ENCODE measurements at regions not wholly inside any gene's neighbourhood (a gene's known extent, or its start where the extent isn't known, plus 50 kb on each side); places are given as distances from the start of the nearest gene placed in this dataset.
A peak's percentile ranks its signal among the peaks of the same experiment; 100 is the strongest.

GRCh38 chr5:40405996-40406740 lies 273.5 kb upstream of the PTGER4 start:
- peaks cover 39% of the 10 kb centered on the region for H3K4me1 Mint-ChIP-seq (ENCODE audit: insufficient read depth, unreplicated experiment)
- intact Hi-C loops (cut with micrococcal nuclease) = no loop called here
- no peak overlapping the region for H3K4me3 Mint-ChIP-seq (ENCODE audit: unreplicated experiment)
- ChIA-PET POLR2A (interaction anchor here (0.8 to 1.0 kb wide), 2 partner anchors 16 to 272 kb away, joined by 3 to 4 read pairs; no protein-coding TSS in a partner anchor), CTCF (interaction anchor here (0.5 to 1.2 kb wide), 4 partner anchors 26 to 641 kb away, joined by 3 to 8 read pairs (median 3); no protein-coding TSS in a partner anchor)
- no TSS peak for BruUV-seq (replicated peaks)
- no peaks in the 10 kb centered on the region for H3K27me3 Mint-ChIP-seq (ENCODE audit: insufficient read depth, unreplicated experiment)
- TF ChIP-seq, protein P1, sequence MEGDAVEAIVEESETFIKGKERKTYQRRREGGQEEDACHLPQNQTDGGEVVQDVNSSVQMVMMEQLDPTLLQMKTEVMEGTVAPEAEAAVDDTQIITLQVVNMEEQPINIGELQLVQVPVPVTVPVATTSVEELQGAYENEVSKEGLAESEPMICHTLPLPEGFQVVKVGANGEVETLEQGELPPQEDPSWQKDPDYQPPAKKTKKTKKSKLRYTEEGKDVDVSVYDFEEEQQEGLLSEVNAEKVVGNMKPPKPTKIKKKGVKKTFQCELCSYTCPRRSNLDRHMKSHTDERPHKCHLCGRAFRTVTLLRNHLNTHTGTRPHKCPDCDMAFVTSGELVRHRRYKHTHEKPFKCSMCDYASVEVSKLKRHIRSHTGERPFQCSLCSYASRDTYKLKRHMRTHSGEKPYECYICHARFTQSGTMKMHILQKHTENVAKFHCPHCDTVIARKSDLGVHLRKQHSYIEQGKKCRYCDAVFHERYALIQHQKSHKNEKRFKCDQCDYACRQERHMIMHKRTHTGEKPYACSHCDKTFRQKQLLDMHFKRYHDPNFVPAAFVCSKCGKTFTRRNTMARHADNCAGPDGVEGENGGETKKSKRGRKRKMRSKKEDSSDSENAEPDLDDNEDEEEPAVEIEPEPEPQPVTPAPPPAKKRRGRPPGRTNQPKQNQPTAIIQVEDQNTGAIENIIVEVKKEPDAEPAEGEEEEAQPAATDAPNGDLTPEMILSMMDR (IDR thresholded peaks at IDR 0.05; ENCODE audit: unreplicated experiment) = no peak
- H3K27ac Mint-ChIP-seq (ENCODE audit: low read depth, unreplicated experiment) = no peak overlapping the region
- no peak for DNase-seq (ENCODE audit: unreplicated experiment)
- no peaks in the 10 kb centered on the region for H3K36me3 Mint-ChIP-seq (ENCODE audit: insufficient read depth, unreplicated experiment)
- H3K9me3 Mint-ChIP-seq (ENCODE audit: unreplicated experiment) = no peaks in the 10 kb centered on the region

DNA sequence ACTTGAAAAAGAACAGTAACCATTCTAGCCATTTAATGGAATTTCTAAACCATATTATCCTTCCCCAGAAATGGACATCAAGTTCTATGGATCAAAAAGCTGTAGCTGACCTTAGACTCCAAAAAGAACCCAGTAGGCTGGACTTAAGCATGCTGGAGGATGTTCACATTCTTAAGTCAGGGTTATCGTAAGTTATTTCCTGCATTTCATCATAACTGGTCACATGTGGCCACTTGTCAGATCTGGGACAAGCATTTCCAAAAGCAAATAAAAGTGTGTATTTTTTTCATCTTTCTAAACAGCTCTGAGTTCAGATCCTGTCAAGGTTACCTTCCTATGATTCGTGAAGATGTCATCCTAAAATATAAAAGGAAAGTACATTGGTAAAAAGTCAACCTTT lies 274.5 kb upstream of the PTGER4 start:
- peaks cover 32% of the 10 kb centered on the region for H3K4me1 Mint-ChIP-seq (ENCODE audit: insufficient read depth, unreplicated experiment)
- DNase-seq (ENCODE audit: unreplicated experiment) = peak; percentile 54
- H3K4me3 Mint-ChIP-seq (ENCODE audit: unreplicated experiment) = no peak overlapping the region
- BruUV-seq (replicated peaks) = no TSS peak
- ChIA-PET POLR2A (interaction anchor here (0.8 to 1.0 kb wide), 2 partner anchors 15 to 273 kb away, joined by 3 to 4 read pairs; no protein-coding TSS in a partner anchor), CTCF (interaction anchor here (0.6 kb wide), 2 partner anchors 31 to 248 kb away, joined by 3 to 8 read pairs; no protein-coding TSS in a partner anchor)
- TF ChIP-seq, protein P1 (IDR thresholded peaks at IDR 0.05; ENCODE audit: unreplicated experiment) = no peak
- H3K27ac Mint-ChIP-seq (ENCODE audit: low read depth, unreplicated experiment) = no peak overlapping the region
- no peaks in the 10 kb centered on the region for H3K9me3 Mint-ChIP-seq (ENCODE audit: unreplicated experiment)
- H3K27me3 Mint-ChIP-seq (ENCODE audit: insufficient read depth, unreplicated experiment) = no peaks in the 10 kb centered on the region
- H3K36me3 Mint-ChIP-seq (ENCODE audit: insufficient read depth, unreplicated experiment) = no peaks in the 10 kb centered on the region
- intact Hi-C loops (cut with micrococcal nuclease) = no loop called here

DNA sequence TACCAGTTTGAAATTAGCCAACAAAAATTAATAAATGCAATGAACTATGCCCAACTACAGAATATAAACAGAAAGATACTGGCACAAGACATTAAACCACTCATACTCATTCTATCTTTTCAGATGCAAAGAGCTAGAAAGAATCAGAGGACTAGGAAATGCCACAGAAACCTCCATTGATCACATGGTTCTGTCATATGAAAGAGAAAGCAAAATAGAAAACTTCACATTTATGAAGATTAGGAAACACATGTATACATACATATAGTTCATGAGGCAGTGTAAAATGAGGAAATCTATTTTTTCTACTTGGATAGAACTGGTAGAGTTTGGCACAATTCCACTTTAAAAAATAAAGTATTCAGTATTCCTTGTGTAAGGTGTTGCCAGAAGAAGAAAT lies 275.1 kb upstream of the PTGER4 start:
- intact Hi-C loops (cut with micrococcal nuclease) = no loop called here
- no peaks in the 10 kb centered on the region for H3K9me3 Mint-ChIP-seq (ENCODE audit: unreplicated experiment)
- ChIA-PET CTCF (no interaction called here), POLR2A (no interaction called here)
- no peaks in the 10 kb centered on the region for H3K27me3 Mint-ChIP-seq (ENCODE audit: insufficient read depth, unreplicated experiment)
- no peaks in the 10 kb centered on the region for H3K36me3 Mint-ChIP-seq (ENCODE audit: insufficient read depth, unreplicated experiment)
- TF ChIP-seq, protein P1 (IDR thresholded peaks at IDR 0.05; ENCODE audit: unreplicated experiment) = no peak
- peaks cover 26% of the 10 kb centered on the region for H3K4me1 Mint-ChIP-seq (ENCODE audit: insufficient read depth, unreplicated experiment)
- BruUV-seq (replicated peaks) = no TSS peak
- no peak overlapping the region for H3K4me3 Mint-ChIP-seq (ENCODE audit: unreplicated experiment)
- H3K27ac Mint-ChIP-seq (ENCODE audit: low read depth, unreplicated experiment) = peak overlapping the region; percentile 16
- no peak for DNase-seq (ENCODE audit: unreplicated experiment)

DNA sequence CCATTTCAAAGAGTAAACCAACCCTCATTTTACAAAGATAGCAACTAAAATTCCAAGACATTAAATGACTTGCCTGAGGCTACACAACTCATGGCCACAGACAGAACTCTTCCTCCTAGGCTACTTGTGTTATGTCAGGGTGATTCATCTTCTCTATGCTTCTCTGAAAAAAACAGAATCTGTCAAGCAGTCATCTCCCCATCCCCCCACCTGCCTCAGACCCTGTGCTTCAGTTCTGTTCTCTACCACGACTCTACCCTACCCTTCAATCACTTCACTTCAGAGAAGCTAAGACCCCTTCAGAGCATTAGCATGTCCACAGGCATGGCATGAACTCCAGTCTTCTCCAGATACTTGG lies 277.7 kb upstream of the PTGER4 start:
- Mint-ChIP-seq H3K4me3 (ENCODE audit: unreplicated experiment) (no peak overlapping the region), H3K27me3 (ENCODE audit: insufficient read depth, unreplicated experiment) (no peaks in the 10 kb centered on the region), H3K9me3 (ENCODE audit: unreplicated experiment) (no peaks in the 10 kb centered on the region), H3K27ac (ENCODE audit: low read depth, unreplicated experiment) (peak overlapping the region; percentile 40), H3K36me3 (ENCODE audit: insufficient read depth, unreplicated experiment) (peaks cover 8% of the 10 kb centered on the region), H3K4me1 (ENCODE audit: insufficient read depth, unreplicated experiment) (peaks cover 22% of the 10 kb centered on the region)
- TF ChIP-seq, protein P1 (IDR thresholded peaks at IDR 0.05; ENCODE audit: unreplicated experiment) = no peak
- POLR2A ChIA-PET = interaction anchor here (0.7 to 1.7 kb wide), 5 partner anchors 9 to 434 kb away, joined by 3 to 6 read pairs (median 4); no protein-coding TSS in a partner anchor
- BruUV-seq (replicated peaks) = no TSS peak
- CTCF ChIA-PET = interaction anchor here (1.0 to 1.4 kb wide), 2 partner anchors 19 to 244 kb away, joined by 3 to 4 read pairs; no protein-coding TSS in a partner anchor
- intact Hi-C loops (cut with micrococcal nuclease) = no loop called here
- DNase-seq (ENCODE audit: unreplicated experiment) = peak; percentile 73

Data from MCF 10A (cell line).